Upper lobe of left lung (tissue), 6 donors: ENCODE measurements at regions not wholly inside any gene's neighbourhood (a gene's known extent, or its start where the extent isn't known, plus 50 kb on each side); places are given as distances from the start of the nearest gene placed in this dataset.

Experiments used
- ATAC-seq, 2 donors: fragments of 200-7000 bp; cut with Tn5 transposase; one replicate each; pipeline ENCODE4 v1.9.1; 2022; ENCODE audit warnings: mild to moderate bottlenecking in 2 of 2, moderate library complexity in 2 of 2; ENCODE audit not compliant: low FRiP score in 2 of 2
- DNase-seq, 2 donors: peaks; one replicate each; pipeline ENCODE4 v3.0.0-alpha.2; 2019 to 2020
- H3K27ac ChIP-seq, 4 donors: fragments of 200-600 bp; sonication (generic); one replicate each; pipeline ENCODE4 v1.5.1; 2016 to 2019
- H3K27me3 ChIP-seq, 4 donors: fragments of 200-600 bp; sonication (generic); one replicate each; pipeline ENCODE4 v1.5.1; 2017 to 2019
- H3K36me3 ChIP-seq, 4 donors: fragments of 200-600 bp; sonication (generic); one replicate each; pipeline ENCODE4 v1.5.1; 2016 to 2019
- H3K4me1 ChIP-seq, 4 donors: fragments of 200-600 bp; sonication (generic); one replicate each; pipeline ENCODE4 v1.5.1; 2018 to 2019
- H3K4me3 ChIP-seq, 4 donors: fragments of 200-600 bp; sonication (generic); one replicate each; pipeline ENCODE4 v1.5.1; 2017 to 2019; ENCODE audit warnings: mild to moderate bottlenecking in 2 of 4, moderate library complexity in 1 of 4
- H3K9me3 ChIP-seq, 4 donors: fragments of 200-600 bp; sonication (generic); one replicate each; pipeline ENCODE4 v1.5.1; 2018 to 2019
- EP300 ChIP-seq, 4 donors: sonication (generic); formaldehyde crosslinking; IDR thresholded peaks; one replicate each; pipeline ENCODE4 v1.5.1; 2017; ENCODE audit warnings: antibody characterized with exemption in 4 of 4, control low read depth in 2 of 4
- POLR2A ChIP-seq, 4 donors: fragments of 450-650 bp; IDR thresholded peaks; one replicate each; pipeline ENCODE4 v1.5.1; 2016 to 2017; ENCODE audit warnings: antibody characterized with exemption in 4 of 4, mild to moderate bottlenecking in 2 of 4
- POLR2AphosphoS5 ChIP-seq, 2 donors: sonication (generic); formaldehyde crosslinking; IDR thresholded peaks; one replicate each; pipeline ENCODE4 v1.5.1; 2017; ENCODE audit warnings: antibody characterized with exemption in 2 of 2
- WGBS, 2 donors: methylation state at CpG; one replicate each; pipeline ENCODE4 v1.1.5; 2017 to 2018; 5-methylcytosine and 5-hydroxymethylcytosine counted together
- TF ChIP-seq, protein P1 (sequence below), 6 experiments: fragments of 450-650 bp in 4 of 6; fragments of 200-600 bp in 2 of 6; sonication (generic) in 2 of 6; IDR thresholded peaks; one replicate each; pipeline ENCODE4 v1.5.1; 2016 to 2019; ENCODE audit warnings: antibody characterized with exemption in 6 of 6
- donor health status: DM: no; HTN: no; CAD: no; lungs with moderate emphysema.
- donor health status: DM: no; HTN: yes; CAD: no; lungs with severe emphysema.

DNA sequence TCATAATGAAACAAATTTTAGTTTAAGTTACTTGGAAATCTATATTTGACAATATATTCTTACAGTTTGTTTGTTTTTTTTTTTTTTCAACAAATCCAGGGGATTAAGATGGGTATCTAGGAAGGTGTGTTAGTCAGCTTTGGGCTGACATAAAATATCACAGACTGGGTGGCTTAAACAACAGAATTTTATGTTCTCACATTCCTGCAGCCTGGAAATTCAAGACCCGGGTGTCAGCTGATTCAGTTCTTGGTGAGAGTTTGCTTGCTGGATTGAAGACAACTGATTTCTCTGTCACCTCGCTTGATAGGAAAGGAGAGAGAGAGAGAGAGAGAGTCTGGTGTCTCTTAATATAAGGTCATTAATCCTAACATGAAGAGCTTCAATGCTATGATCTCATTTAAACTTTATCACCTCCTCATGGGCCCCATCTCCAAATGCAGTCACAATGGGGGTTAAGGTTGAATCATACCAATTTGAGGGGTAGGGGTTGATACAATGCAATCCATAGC lies 465.2 kb downstream of the CENPC start:
- 78 to 87% methylated on average over 2 of the region's 2 CpGs for WGBS, 2 donors
- Histone ChIP-seq H3K36me3 (no peaks in the 10 kb centered on the region), H3K4me1 (no peaks in the 10 kb centered on the region), H3K4me3 (no peak overlapping the region), H3K27me3 (no peaks in the 10 kb centered on the region), H3K27ac (no peak overlapping the region), H3K9me3 (no peaks in the 10 kb centered on the region)
- no peak for DNase-seq
- ATAC-seq, result no peak
- TF ChIP-seq POLR2A (IDR thresholded peaks at IDR 0.05) (no peak), EP300 (IDR thresholded peaks at IDR 0.05) (no peak), POLR2AphosphoS5 (IDR thresholded peaks at IDR 0.05) (no peak)
- TF ChIP-seq, protein P1, sequence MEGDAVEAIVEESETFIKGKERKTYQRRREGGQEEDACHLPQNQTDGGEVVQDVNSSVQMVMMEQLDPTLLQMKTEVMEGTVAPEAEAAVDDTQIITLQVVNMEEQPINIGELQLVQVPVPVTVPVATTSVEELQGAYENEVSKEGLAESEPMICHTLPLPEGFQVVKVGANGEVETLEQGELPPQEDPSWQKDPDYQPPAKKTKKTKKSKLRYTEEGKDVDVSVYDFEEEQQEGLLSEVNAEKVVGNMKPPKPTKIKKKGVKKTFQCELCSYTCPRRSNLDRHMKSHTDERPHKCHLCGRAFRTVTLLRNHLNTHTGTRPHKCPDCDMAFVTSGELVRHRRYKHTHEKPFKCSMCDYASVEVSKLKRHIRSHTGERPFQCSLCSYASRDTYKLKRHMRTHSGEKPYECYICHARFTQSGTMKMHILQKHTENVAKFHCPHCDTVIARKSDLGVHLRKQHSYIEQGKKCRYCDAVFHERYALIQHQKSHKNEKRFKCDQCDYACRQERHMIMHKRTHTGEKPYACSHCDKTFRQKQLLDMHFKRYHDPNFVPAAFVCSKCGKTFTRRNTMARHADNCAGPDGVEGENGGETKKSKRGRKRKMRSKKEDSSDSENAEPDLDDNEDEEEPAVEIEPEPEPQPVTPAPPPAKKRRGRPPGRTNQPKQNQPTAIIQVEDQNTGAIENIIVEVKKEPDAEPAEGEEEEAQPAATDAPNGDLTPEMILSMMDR (IDR thresholded peaks at IDR 0.05), result no peak

DNA sequence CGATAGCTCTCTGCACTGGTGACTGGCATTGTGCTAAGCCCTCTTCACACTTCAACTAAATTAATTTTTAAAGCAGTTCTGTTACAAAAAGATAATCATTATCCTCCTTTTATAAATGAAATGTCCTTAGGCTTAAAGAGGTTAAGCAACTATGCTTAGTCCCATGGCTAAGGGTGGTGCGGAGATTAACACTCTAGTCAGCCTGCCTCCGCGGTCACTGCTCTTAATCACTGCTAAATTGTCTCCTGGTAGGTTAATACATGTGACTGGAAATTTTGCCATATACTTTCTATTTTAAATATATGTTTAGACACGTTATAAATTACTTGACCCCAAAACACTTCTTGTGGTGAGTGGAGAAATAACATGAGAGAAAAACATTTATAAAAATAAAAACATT lies 473.7 kb downstream of the CENPC start:
- Histone ChIP-seq H3K27me3 (no peaks in the 10 kb centered on the region), H3K27ac (no peak overlapping the region), H3K9me3 (peaks cover 0 to 4% (median 1%) of the 10 kb centered on the region in 4 donors), H3K4me1 (no peaks in the 10 kb centered on the region), H3K4me3 (no peak overlapping the region), H3K36me3 (no peaks in the 10 kb centered on the region)
- DNase-seq (no peak), ATAC-seq (no peak)
- WGBS, 2 donors, result 89 to 91% methylated on average over 5 of the region's 5 CpGs
- TF ChIP-seq, protein P1 (IDR thresholded peaks at IDR 0.05), result no peak
- no peak for TF ChIP-seq POLR2A (IDR thresholded peaks at IDR 0.05)
- TF ChIP-seq EP300 (IDR thresholded peaks at IDR 0.05), result no peak
- no peak for TF ChIP-seq POLR2AphosphoS5 (IDR thresholded peaks at IDR 0.05)

DNA sequence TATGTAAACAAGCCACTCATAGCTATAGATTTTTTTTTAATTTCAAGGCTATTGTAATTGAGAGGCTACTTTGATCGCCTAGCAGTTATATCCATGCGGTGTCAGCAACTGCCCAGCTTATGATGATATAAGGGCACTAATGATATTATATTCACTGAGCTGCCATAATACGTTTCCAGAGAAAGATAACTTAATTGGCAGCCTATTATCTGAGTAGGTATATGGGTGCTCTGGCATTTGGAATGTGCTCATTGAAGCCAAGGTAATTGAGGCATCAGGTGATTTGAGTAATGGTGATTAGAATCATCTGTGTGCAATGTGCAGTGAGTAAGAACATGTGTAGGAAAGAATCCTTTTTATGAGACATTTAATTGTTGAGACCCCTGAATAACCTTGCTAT lies 490.0 kb downstream of the CENPC start:
- Histone ChIP-seq H3K27me3 (no peaks in the 10 kb centered on the region), H3K36me3 (no peaks in the 10 kb centered on the region), H3K4me1 (no peaks in the 10 kb centered on the region), H3K4me3 (no peak overlapping the region), H3K9me3 (no peaks in the 10 kb centered on the region), H3K27ac (no peak overlapping the region)
- ATAC-seq (no peak), DNase-seq (no peak)
- 86 to 93% methylated on average over 3 of the region's 3 CpGs for WGBS, 2 donors
- TF ChIP-seq, protein P1 (IDR thresholded peaks at IDR 0.05), result no peak
- TF ChIP-seq POLR2AphosphoS5 (IDR thresholded peaks at IDR 0.05) (no peak), POLR2A (IDR thresholded peaks at IDR 0.05) (no peak), EP300 (IDR thresholded peaks at IDR 0.05) (no peak)

DNA sequence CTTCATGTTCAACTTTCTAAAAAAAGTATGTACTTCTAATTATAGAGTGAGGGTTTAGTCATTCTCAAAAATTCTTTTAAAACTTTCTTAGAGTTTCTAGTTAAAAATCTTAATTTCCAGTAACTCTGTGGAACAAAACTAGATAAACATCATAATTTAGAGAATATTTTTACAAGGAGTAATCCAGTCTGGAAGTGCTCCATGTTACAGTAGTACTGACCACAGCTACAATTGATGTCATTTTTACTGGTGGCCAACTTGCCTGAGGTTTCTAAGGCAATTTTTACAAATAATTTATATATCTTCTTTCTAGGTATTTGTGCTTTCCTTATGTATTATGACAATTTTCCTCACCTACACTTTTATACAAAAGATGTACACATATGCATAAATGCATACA lies 490.4 kb downstream of the CENPC start:
- H3K27me3 ChIP-seq, result no peaks in the 10 kb centered on the region
- ATAC-seq (no peak), DNase-seq (no peak)

More for the DNA sequence above, 490.4 kb downstream of the CENPC start:
- H3K4me1 ChIP-seq, result no peaks in the 10 kb centered on the region
- no peak overlapping the region for H3K27ac ChIP-seq
- no peak overlapping the region for H3K4me3 ChIP-seq
- H3K9me3 ChIP-seq, result no peaks in the 10 kb centered on the region
- no peaks in the 10 kb centered on the region for H3K36me3 ChIP-seq
- TF ChIP-seq POLR2A (IDR thresholded peaks at IDR 0.05), result no peak
- TF ChIP-seq, protein P1 (IDR thresholded peaks at IDR 0.05), result no peak
- TF ChIP-seq POLR2AphosphoS5 (IDR thresholded peaks at IDR 0.05), result no peak
- TF ChIP-seq EP300 (IDR thresholded peaks at IDR 0.05), result no peak
